ENCODE measurements at regions not wholly inside any gene's neighbourhood (a gene's known extent, or its start where the extent isn't known, plus 50 kb on each side); places are given as distances from the start of the nearest gene placed in this dataset.

DNA sequence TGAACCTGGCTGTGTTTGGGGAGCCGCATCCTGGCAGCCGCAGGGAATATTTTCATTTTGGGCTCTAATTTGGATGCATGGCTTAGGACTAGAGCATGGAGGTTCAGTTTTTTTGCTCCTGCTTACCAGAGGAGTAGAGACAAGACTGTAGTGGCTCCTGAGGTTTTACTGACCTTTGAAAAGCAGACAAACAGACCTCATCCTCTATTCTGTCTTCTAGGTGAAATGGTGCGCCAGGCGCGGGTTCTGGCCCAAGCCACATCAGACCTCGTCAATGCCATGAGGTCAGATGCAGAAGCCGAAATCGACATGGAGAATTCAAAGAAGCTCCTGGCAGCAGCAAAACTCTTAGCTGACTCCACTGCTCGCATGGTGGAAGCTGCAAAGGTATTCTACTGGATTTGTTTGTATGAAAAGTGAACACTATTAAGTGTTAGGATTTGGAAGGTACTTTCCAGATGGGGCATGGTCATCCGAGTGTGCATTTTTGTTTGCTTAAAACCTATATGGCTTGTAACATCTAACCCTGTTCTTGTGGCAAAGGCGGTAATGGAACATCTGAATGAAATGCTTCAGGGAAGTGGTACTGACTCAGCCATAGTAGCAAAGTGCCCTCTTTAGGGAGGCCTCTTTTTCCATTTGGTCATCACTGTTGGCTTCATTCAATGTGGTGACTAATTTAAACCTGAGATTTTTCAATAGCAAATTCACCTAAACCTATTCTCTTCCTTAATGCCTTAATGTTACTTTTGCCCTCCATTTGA is 330.7 kb upstream of the TPM1 start:
- Histone ChIP-seq H3K79me2 (ENCODE audit: control insufficient read depth, insufficient read depth, low read length) (no peaks in the 10 kb centered on the region), H3K4me3 (replicated peaks in 1 of 4; ENCODE audit: control extremely low read depth in 1 of 4, insufficient read depth in 1 of 4, low read depth in 3 of 4, low read length in 4 of 4) (no peak overlapping the region), H3K9ac (ENCODE audit: insufficient read depth, low read length) (no peak overlapping the region), H3K27ac (ENCODE audit: insufficient read depth, low read length) (no peak overlapping the region), H3K4me2 (ENCODE audit: extremely low read depth, insufficient read depth, low read length) (no peak overlapping the region), H3K36me3 (ENCODE audit: control insufficient read depth, insufficient read depth, low read length) (peaks cover 1% of the 10 kb centered on the region), H4K20me1 (ENCODE audit: control insufficient read depth, extremely low read depth, insufficient read depth, low read length) (no peaks in the 10 kb centered on the region), H3K27me3 (ENCODE audit: control insufficient read depth, insufficient read depth, low read length) (no peaks in the 10 kb centered on the region), H3K4me1 (ENCODE audit: control insufficient read depth, extremely low read depth, insufficient read depth, low read length) (no peaks in the 10 kb centered on the region), H2AFZ (ENCODE audit: low read length) (no peak overlapping the region), H3K9me3 (ENCODE audit: control insufficient read depth, insufficient read depth, low read depth, low read length) (no peaks in the 10 kb centered on the region)
- no peak for TF ChIP-seq EZH2 (IDR thresholded peaks at IDR 0.05; ENCODE audit: low read length, missing control alignments)
- TF ChIP-seq, protein P1, sequence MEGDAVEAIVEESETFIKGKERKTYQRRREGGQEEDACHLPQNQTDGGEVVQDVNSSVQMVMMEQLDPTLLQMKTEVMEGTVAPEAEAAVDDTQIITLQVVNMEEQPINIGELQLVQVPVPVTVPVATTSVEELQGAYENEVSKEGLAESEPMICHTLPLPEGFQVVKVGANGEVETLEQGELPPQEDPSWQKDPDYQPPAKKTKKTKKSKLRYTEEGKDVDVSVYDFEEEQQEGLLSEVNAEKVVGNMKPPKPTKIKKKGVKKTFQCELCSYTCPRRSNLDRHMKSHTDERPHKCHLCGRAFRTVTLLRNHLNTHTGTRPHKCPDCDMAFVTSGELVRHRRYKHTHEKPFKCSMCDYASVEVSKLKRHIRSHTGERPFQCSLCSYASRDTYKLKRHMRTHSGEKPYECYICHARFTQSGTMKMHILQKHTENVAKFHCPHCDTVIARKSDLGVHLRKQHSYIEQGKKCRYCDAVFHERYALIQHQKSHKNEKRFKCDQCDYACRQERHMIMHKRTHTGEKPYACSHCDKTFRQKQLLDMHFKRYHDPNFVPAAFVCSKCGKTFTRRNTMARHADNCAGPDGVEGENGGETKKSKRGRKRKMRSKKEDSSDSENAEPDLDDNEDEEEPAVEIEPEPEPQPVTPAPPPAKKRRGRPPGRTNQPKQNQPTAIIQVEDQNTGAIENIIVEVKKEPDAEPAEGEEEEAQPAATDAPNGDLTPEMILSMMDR (conservative IDR thresholded peaks at IDR 0.05 in 1 of 2, IDR thresholded peaks at IDR 0.05 in 1 of 2; ENCODE audit: low read depth in 1 of 2, low read length in 2 of 2), result no peak
- DNase-seq (ENCODE audit: low read depth in 2 of 2), result peak in 1 of 2 donors; percentile 68

DNA sequence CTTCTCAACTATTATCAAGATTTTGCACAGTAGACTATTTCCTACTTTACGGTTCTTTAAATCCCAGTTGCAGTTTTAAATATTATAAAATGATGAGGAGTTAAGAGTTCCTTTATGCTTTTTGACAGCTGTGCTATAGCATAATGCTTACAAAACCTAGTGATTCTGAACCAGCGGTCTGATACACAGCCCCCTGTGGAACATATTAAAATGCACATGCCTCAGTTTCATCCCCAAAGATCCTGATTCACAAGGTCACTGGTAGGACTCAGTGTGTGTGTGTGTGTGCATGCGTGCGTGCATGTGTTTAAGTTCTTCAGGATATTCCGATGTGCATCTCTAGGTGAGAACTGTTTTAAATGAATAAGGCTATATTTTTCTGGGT is 330.1 kb upstream of the TPM1 start:
- Histone ChIP-seq H4K20me1 (ENCODE audit: control insufficient read depth, extremely low read depth, insufficient read depth, low read length) (no peaks in the 10 kb centered on the region), H2AFZ (ENCODE audit: low read length) (no peak overlapping the region), H3K9ac (ENCODE audit: insufficient read depth, low read length) (no peak overlapping the region), H3K27ac (ENCODE audit: insufficient read depth, low read length) (no peak overlapping the region), H3K79me2 (ENCODE audit: control insufficient read depth, insufficient read depth, low read length) (no peaks in the 10 kb centered on the region), H3K9me3 (ENCODE audit: control insufficient read depth, insufficient read depth, low read depth, low read length) (no peaks in the 10 kb centered on the region), H3K4me2 (ENCODE audit: extremely low read depth, insufficient read depth, low read length) (no peak overlapping the region), H3K4me1 (ENCODE audit: control insufficient read depth, extremely low read depth, insufficient read depth, low read length) (no peaks in the 10 kb centered on the region), H3K36me3 (ENCODE audit: control insufficient read depth, insufficient read depth, low read length) (peaks cover 2% of the 10 kb centered on the region), H3K27me3 (ENCODE audit: control insufficient read depth, insufficient read depth, low read length) (no peaks in the 10 kb centered on the region), H3K4me3 (replicated peaks in 1 of 4; ENCODE audit: control extremely low read depth in 1 of 4, insufficient read depth in 1 of 4, low read depth in 3 of 4, low read length in 4 of 4) (no peak overlapping the region)
- no peak for DNase-seq (ENCODE audit: low read depth in 2 of 2)
- TF ChIP-seq, protein P1 (conservative IDR thresholded peaks at IDR 0.05 in 1 of 2, IDR thresholded peaks at IDR 0.05 in 1 of 2; ENCODE audit: low read depth in 1 of 2, low read length in 2 of 2), result no peak
- no peak for TF ChIP-seq EZH2 (IDR thresholded peaks at IDR 0.05; ENCODE audit: low read length, missing control alignments)

DNA sequence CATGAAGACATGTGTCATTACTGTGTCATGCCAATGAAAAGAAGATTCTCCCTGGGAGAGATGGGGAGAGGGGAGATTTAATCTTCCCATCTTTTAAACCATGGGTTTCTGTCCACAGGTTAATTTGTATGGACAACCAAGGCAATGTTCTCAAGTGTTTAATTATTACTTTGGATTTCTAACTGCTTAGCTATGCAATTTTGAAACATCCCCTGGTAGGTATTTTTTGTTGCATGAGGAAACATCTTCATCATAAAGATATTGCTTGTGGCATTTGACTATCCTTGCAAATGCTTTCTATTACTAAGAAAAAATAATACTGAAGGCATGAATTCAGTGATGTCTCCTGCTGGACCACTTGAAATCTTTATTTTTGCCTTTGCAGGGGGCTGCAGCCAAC is 326.6 kb upstream of the TPM1 start:
- Histone ChIP-seq H3K9ac (ENCODE audit: insufficient read depth, low read length) (no peak overlapping the region), H3K9me3 (ENCODE audit: control insufficient read depth, insufficient read depth, low read depth, low read length) (no peaks in the 10 kb centered on the region), H3K79me2 (ENCODE audit: control insufficient read depth, insufficient read depth, low read length) (no peaks in the 10 kb centered on the region), H3K36me3 (ENCODE audit: control insufficient read depth, insufficient read depth, low read length) (peaks cover 3% of the 10 kb centered on the region), H3K4me2 (ENCODE audit: extremely low read depth, insufficient read depth, low read length) (no peak overlapping the region), H2AFZ (ENCODE audit: low read length) (no peak overlapping the region), H3K27ac (ENCODE audit: insufficient read depth, low read length) (no peak overlapping the region), H3K27me3 (ENCODE audit: control insufficient read depth, insufficient read depth, low read length) (no peaks in the 10 kb centered on the region), H3K4me3 (replicated peaks in 1 of 4; ENCODE audit: control extremely low read depth in 1 of 4, insufficient read depth in 1 of 4, low read depth in 3 of 4, low read length in 4 of 4) (no peak overlapping the region), H3K4me1 (ENCODE audit: control insufficient read depth, extremely low read depth, insufficient read depth, low read length) (no peaks in the 10 kb centered on the region), H4K20me1 (ENCODE audit: control insufficient read depth, extremely low read depth, insufficient read depth, low read length) (no peaks in the 10 kb centered on the region)
- TF ChIP-seq, protein P1 (conservative IDR thresholded peaks at IDR 0.05 in 1 of 2, IDR thresholded peaks at IDR 0.05 in 1 of 2; ENCODE audit: low read depth in 1 of 2, low read length in 2 of 2), result no peak
- no peak for TF ChIP-seq EZH2 (IDR thresholded peaks at IDR 0.05; ENCODE audit: low read length, missing control alignments)
- DNase-seq (ENCODE audit: low read depth in 2 of 2), result no peak

Measured in fibroblast of lung (primary cell).